Activated naive CD8-positive, alpha-beta T cell treated with anti-CD3 and anti-CD28 coated beads for 36 hours (primary cell): ENCODE measurements at regions not wholly inside any gene's neighbourhood (a gene's known extent, or its start where the extent isn't known, plus 50 kb on each side); places are given as distances from the start of the nearest gene placed in this dataset.

Experiments used
- DNase-seq: peaks from one replicate; pipeline ENCODE4 v3.0.0; 2021
- H3K27ac Mint-ChIP-seq: one replicate; pipeline ENCODE4 v1.8.0; 2022; ENCODE audit warnings: mild to moderate bottlenecking, moderate library complexity, mixed read lengths
- H3K27me3 Mint-ChIP-seq: one replicate; pipeline ENCODE4 v1.8.0; 2022; ENCODE audit warnings: mild to moderate bottlenecking, mixed read lengths
- H3K36me3 Mint-ChIP-seq: one replicate; pipeline ENCODE4 v1.8.0; 2021; ENCODE audit warnings: mild to moderate bottlenecking, mixed read lengths
- H3K4me1 Mint-ChIP-seq: one replicate; pipeline ENCODE4 v1.8.0; 2021; ENCODE audit warnings: mixed read lengths
- H3K4me3 Mint-ChIP-seq: one replicate; pipeline ENCODE4 v1.8.0; 2022; ENCODE audit warnings: mild to moderate bottlenecking, moderate library complexity, mixed read lengths
- H3K9me3 Mint-ChIP-seq: one replicate; pipeline ENCODE4 v1.8.0; 2022; ENCODE audit warnings: mixed read lengths

DNA sequence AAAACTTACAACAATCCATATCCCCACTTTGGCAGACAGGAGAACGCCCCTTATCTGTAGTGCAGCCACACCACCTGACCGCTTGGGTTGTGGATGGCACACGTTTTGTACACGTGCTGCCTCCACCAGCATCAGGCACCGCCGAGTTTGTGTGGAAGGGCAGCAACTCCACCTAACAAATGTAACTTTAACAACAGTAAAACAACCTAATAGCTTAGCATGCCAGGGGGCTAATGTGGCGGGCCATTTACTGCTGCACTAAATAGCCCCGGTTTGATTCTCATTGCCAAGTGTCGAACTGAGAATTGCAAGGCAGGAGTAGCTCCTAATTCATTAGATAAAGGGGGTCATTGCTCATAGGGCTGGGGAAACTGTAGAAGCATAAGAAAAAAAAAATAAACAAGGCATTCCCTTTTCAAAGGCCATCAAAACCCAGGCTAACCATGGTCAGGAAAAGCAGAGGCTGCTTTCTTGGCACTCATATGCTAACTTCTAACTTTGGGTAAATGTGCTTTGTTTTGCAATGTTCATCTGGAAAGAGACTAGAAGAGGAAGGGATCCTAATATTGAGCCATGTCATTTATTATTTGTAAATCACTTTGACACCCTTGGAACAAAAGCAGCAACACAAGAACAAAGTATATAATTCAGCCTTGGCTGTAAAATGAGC, 279.7 kb upstream of the SOX5 start:
- Mint-ChIP-seq H3K9me3 (peaks cover 1% of the 10 kb centered on the region), H3K36me3 (no peaks in the 10 kb centered on the region), H3K27ac (no peak overlapping the region), H3K4me1 (no peaks in the 10 kb centered on the region), H3K4me3 (no peak overlapping the region), H3K27me3 (no peaks in the 10 kb centered on the region)
- DNase-seq: no peak

DNA sequence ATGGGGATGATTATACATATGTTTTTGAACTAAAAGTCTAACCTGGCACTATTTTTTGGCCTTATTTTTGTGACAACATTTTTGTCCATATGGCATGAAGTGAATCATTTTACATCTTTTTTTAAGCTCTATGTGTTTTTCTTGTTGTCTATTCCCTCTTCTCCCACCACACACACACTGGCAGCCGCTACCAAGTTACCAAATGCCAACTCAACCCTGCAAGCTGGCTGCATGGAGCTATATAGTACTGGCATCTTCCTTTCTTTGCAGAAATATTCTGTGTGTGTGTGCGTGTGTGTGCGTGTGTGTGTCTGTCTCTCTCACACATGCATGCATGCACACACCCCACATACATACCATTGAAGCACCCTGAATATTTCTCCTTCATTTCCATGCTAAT, 278.9 kb upstream of the SOX5 start:
- Mint-ChIP-seq H3K4me1 (no peaks in the 10 kb centered on the region), H3K9me3 (peaks cover 1% of the 10 kb centered on the region), H3K27me3 (no peaks in the 10 kb centered on the region), H3K27ac (no peak overlapping the region), H3K4me3 (no peak overlapping the region), H3K36me3 (no peaks in the 10 kb centered on the region)
- DNase-seq: no peak

DNA sequence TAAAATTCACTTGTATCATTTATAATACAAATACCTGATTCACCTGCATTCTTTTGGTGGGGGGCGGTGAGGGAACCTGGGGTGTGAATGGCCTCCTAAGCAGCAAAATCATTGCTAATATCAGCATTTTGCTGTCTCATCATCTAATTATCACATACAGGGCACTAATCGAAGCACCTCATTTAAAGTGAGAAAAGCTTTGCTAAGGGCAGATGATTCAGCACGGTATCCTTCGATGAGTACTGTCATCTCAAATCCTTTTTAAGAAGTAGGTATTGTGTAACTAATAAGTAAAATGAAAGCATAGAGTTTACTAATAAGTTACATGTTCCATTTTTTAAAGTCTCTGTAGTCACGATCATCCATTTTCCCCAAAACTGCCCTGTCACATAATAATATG, 278.1 kb upstream of the SOX5 start:
- Mint-ChIP-seq H3K9me3 (peaks cover 1% of the 10 kb centered on the region), H3K36me3 (no peaks in the 10 kb centered on the region), H3K27me3 (no peaks in the 10 kb centered on the region), H3K4me1 (no peaks in the 10 kb centered on the region), H3K4me3 (no peak overlapping the region), H3K27ac (no peak overlapping the region)
- DNase-seq: no peak

DNA sequence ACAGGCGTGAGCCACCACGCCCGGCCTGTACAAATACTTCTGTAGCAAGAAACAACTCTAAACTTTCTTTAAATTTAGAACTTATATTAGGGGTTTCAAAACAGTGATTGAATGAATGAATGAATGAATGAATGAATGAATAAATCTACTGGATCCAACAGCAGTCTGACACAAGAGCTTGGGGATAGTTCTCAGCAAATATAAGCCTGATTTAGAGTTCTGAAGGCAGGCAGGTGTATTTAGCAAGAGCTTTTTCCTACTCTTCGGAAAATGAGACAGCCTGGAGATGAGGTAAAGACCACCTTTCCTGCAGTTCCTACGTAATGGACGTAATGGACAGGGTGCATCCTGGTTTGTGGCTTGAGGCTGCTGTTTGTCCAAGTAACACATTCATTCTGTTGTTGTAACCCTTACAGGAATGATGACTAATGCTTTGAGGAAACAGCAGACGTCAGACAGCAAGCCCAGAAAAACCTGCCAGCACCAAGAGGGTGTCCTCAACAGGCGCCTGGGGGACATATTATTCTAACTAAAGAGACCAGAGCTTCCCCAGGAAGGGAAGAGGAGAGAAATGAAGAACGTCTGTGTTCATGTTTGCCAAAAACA, 277.4 kb upstream of the SOX5 start:
- no peaks in the 10 kb centered on the region for H3K4me1 Mint-ChIP-seq
- no peaks in the 10 kb centered on the region for H3K36me3 Mint-ChIP-seq
- H3K4me3 Mint-ChIP-seq: no peak overlapping the region
- H3K27me3 Mint-ChIP-seq: no peaks in the 10 kb centered on the region
- no peak for DNase-seq
- peaks cover 3% of the 10 kb centered on the region for H3K9me3 Mint-ChIP-seq
- no peak overlapping the region for H3K27ac Mint-ChIP-seq

DNA sequence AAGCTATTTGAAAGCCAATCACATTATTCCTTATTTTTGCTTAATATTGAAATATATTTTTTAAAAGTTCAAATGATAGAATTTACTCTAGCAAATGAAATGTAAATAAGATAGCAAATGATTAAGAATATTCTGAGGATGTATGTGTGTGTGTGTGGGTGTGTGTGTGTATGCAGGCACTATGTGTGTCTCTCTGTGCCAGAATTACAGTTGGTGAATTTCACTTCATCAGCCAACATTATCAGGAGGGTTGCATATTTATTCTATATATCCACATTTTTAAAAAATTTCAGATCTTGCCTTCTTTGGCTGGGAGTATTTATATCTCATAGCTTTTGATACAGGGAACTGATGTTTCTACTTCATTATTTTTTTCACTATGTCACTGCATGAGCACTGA, 274.9 kb upstream of the SOX5 start:
- no peaks in the 10 kb centered on the region for H3K36me3 Mint-ChIP-seq
- H3K4me1 Mint-ChIP-seq: no peaks in the 10 kb centered on the region
- no peak overlapping the region for H3K27ac Mint-ChIP-seq
- H3K27me3 Mint-ChIP-seq: no peaks in the 10 kb centered on the region
- DNase-seq: no peak
- peaks cover 3% of the 10 kb centered on the region for H3K9me3 Mint-ChIP-seq
- H3K4me3 Mint-ChIP-seq: no peak overlapping the region

DNA sequence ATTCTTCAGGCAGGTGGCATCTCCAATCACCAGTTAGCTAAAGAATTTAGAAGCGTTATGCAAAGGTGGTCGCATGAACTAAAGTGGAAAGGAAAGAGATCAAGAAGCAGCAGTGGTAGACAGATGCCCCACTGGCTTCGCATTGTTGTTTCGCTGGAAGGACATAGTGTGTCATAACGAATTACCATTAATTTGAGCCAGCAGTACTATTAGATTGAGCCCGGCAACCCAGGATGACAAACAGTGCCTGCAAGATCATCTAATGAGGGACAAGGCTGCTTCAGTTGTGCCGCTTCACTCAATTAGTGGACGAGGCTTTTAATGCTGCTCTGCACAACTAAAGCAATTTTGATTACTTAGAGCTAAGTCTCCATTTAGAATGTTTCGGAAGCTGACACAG, 274.5 kb upstream of the SOX5 start:
- H3K4me1 Mint-ChIP-seq: no peaks in the 10 kb centered on the region
- no peak overlapping the region for H3K27ac Mint-ChIP-seq
- no peaks in the 10 kb centered on the region for H3K36me3 Mint-ChIP-seq
- H3K9me3 Mint-ChIP-seq: peaks cover 3% of the 10 kb centered on the region
- no peak overlapping the region for H3K4me3 Mint-ChIP-seq
- no peak for DNase-seq
- no peaks in the 10 kb centered on the region for H3K27me3 Mint-ChIP-seq

DNA sequence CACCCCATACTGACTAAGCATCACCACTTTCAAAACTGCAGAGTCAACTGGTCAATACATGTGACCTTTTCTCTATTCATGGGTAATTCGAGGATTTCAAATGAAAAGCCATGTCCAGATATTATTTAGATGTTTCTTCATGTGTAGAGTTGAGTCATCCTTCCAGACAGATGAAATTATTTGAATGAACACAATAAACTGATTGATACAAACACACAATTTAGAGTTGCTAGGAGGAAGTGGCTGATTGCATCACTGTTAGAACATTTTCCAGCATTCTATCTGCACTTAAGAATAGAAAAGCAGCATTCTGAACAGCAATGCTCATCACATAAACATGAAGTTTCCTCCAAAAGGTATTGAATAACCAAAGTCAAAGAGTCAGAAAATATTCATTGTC, 273.5 kb upstream of the SOX5 start:
- Mint-ChIP-seq H3K27ac (no peak overlapping the region), H3K4me3 (no peak overlapping the region), H3K4me1 (no peaks in the 10 kb centered on the region), H3K9me3 (peaks cover 3% of the 10 kb centered on the region), H3K36me3 (no peaks in the 10 kb centered on the region), H3K27me3 (no peaks in the 10 kb centered on the region)
- DNase-seq: no peak

DNA sequence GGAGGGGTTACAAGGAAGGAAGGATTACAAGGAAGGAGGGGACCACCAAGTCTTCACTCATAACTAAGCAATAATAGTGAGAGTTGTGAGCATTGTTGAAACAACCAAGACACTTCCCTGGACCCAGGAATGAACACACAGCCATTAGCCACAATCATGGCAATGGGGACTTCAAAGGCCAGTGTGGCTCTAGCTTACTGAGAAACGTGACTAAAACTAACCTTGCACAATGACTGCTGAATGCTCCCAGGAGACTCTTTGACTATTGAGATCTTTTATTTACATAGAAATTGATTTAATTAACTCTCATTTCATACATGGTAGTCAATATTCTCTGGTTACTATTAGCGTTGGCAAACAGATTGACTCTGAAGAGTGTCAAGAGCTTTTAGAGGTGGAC, 263.0 kb upstream of the SOX5 start:
- Mint-ChIP-seq H3K27me3 (no peaks in the 10 kb centered on the region), H3K4me1 (no peaks in the 10 kb centered on the region), H3K9me3 (no peaks in the 10 kb centered on the region), H3K4me3 (no peak overlapping the region), H3K27ac (no peak overlapping the region), H3K36me3 (no peaks in the 10 kb centered on the region)
- DNase-seq: no peak

DNA sequence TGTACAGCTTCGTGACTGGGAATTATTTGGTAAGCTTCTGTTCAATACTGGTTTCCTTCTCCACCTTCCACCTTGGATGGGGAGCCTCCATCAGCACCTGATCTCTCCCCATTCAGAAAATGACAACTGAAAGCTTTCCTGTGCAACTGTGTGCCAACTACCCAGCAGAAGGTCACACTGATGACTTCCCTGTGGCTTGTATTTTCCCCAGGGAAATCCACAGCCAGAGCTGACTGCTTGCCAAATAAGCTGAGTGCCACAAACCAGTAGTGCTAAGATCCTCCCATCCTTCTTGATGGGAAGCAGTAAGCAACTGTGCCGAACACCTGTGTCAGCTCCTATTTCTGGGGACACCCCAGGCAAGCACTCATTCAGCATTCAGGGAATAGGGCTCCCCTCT, 257.2 kb upstream of the SOX5 start:
- no peak overlapping the region for H3K4me3 Mint-ChIP-seq
- DNase-seq: no peak
- H3K36me3 Mint-ChIP-seq: no peaks in the 10 kb centered on the region
- no peaks in the 10 kb centered on the region for H3K27me3 Mint-ChIP-seq
- no peaks in the 10 kb centered on the region for H3K4me1 Mint-ChIP-seq
- peaks cover 2% of the 10 kb centered on the region for H3K9me3 Mint-ChIP-seq
- no peak overlapping the region for H3K27ac Mint-ChIP-seq

DNA sequence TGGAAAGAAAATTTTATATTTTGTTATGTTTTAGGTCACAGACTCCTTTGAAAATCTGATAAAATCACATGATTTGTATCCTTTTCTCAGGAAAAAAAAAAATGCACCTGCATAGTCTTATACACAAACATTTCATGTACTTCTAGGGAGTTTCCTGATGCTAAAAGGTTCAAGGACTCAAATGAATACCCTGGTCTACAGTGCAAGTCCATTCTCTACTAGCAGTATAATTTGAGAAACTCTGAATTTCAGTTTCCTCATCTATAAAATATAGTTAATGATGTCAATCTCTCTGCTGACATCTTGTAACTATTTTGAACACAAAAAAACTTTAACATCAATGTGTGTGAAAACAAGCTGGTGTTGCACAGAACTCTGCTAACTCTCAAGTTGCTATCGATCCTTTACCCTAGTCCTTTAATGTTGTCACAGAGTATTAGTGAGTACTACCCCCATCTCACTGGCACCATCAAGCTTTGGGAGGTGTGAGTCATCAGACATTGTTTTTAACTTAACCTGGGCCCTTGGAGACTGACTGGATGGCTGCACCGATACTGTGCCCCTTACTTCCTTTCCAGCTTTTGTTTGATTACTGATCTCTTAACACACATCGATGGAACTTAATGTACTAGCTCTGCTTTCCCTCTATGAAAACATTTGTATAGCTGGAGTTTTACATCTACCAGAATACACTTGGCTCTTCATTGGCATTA, 251.9 kb upstream of the SOX5 start:
- Mint-ChIP-seq H3K9me3 (peaks cover 2% of the 10 kb centered on the region), H3K27ac (no peak overlapping the region), H3K4me1 (no peaks in the 10 kb centered on the region), H3K4me3 (no peak overlapping the region), H3K36me3 (no peaks in the 10 kb centered on the region), H3K27me3 (no peaks in the 10 kb centered on the region)
- no peak for DNase-seq

DNA sequence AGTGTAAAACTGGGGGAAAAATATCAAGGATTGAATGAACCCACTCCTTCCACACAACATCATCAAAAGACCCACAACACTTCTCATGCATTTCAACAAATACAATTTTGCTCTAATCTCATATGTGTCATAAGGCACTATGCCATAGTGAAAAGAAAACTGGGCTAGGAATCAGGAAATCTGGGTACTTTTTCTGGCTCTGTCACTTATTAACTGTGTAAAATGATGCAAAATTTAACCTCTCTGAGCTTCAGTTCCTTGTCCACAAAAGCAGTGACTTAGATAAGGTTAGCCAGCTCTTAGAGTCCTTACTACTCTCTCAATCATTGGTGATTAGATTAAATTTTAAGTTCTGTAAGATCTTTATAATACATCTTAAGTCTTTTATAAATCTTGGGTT, 250.5 kb upstream of the SOX5 start:
- H3K27me3 Mint-ChIP-seq: no peaks in the 10 kb centered on the region

DNA sequence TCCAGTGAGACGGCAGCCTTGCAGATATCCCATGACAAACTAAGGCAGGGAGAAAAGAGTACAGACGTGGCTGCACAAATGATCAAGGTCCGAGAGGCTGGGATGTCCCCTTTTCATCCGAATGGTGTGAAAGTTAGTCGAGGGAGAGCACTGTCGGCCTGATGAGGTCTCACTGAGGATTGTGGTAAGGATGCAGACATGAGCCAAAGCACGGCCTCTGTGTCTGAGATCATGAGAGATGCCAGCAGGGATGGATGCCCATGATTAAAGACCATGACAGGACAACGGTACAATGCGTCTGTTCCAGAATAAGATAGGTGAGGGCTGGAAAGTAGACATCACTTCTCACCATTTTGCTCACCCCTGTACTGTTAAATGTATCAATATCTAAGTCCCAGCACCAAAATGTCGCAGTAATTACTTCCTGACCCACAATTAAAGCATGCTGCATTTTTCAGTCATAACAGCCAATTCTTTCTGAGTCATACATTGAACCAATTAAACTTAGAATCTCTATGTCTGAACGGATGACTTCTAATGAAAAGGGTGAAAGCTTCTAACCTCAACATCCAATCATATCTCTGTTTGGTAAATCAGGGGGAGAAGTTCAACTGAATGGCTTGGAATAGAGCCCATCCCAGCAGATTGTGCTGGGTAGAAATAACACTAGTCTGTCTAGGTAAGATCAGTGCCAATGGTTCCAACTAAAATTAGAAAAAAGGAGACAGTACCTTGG, 249.6 kb upstream of the SOX5 start:
- Mint-ChIP-seq H3K4me3 (no peak overlapping the region), H3K9me3 (peaks cover 2% of the 10 kb centered on the region), H3K27me3 (no peaks in the 10 kb centered on the region), H3K27ac (no peak overlapping the region), H3K36me3 (no peaks in the 10 kb centered on the region), H3K4me1 (no peaks in the 10 kb centered on the region)
- DNase-seq: no peak

More for the DNA sequence above, 250.5 kb upstream of the SOX5 start:
- H3K36me3 Mint-ChIP-seq: no peaks in the 10 kb centered on the region
- no peak for DNase-seq
- no peak overlapping the region for H3K27ac Mint-ChIP-seq
- no peak overlapping the region for H3K4me3 Mint-ChIP-seq
- peaks cover 2% of the 10 kb centered on the region for H3K9me3 Mint-ChIP-seq
- no peaks in the 10 kb centered on the region for H3K4me1 Mint-ChIP-seq

DNA sequence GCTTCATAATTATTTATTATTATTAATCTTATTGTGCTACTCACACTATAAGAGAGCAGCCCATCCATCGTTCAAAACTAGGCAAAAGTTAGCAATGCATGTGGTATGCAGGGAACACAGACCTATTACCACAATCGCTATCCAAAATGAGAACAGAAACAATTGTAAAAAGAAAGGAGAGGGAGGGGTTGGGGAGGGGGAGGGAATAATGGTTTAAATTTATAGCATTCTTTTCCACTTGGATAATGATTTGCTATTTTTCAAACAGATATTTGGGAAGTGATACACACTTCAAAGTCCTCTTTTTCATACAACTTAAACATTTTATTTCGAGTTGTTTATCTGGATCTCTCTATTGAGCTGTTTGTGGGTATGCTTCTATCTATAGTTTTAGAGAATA, 248.6 kb upstream of the SOX5 start:
- Mint-ChIP-seq H3K9me3 (no peaks in the 10 kb centered on the region), H3K4me1 (no peaks in the 10 kb centered on the region), H3K27me3 (no peaks in the 10 kb centered on the region), H3K4me3 (no peak overlapping the region), H3K27ac (no peak overlapping the region), H3K36me3 (no peaks in the 10 kb centered on the region)
- DNase-seq: no peak

DNA sequence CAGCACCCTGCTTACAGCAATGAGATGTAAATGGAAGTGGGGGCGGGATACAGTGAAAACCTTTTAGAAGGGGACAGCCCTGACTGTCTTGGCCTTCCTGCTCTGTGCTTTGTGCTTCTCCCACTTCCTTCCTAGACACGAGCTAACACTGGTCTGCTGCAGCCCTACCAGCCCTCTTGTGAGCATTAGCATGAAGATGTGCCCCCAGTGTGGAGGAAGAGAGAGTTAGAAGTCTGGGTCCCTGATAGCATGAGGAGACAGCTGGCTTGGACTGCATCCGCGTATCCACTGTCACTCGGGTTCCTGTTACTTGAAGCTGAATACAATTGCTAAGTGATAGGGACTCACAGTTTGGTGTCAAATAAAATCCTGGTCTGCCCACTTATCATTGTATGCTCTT, 248.1 kb upstream of the SOX5 start:
- H3K27me3 Mint-ChIP-seq: no peaks in the 10 kb centered on the region
- no peaks in the 10 kb centered on the region for H3K9me3 Mint-ChIP-seq
- DNase-seq: no peak
- no peak overlapping the region for H3K27ac Mint-ChIP-seq
- H3K4me1 Mint-ChIP-seq: no peaks in the 10 kb centered on the region
- H3K4me3 Mint-ChIP-seq: no peak overlapping the region
- H3K36me3 Mint-ChIP-seq: no peaks in the 10 kb centered on the region

DNA sequence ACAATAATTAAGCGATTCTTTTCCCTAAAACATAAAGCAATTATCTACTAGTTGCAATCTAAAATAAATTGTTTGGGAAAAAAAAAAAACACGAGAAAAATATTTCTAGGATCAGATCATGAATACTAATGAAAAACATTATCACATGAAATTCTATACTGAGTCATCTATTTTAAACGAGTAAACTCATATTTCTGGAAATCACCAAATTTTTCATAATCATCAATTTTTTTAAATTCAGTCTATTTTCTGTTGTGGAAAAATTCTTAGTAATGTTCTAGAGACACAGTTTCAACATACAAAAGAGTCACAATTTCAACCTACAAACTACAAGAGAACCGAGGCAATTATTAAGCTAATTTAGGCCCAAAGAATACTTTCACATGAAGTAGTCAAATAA, 245.6 kb upstream of the SOX5 start:
- Mint-ChIP-seq H3K4me3 (no peak overlapping the region), H3K36me3 (no peaks in the 10 kb centered on the region), H3K27me3 (no peaks in the 10 kb centered on the region), H3K4me1 (no peaks in the 10 kb centered on the region), H3K27ac (no peak overlapping the region), H3K9me3 (no peaks in the 10 kb centered on the region)
- no peak for DNase-seq
